ENCODE measurements at regions not wholly inside any gene's neighbourhood (a gene's known extent, or its start where the extent isn't known, plus 50 kb on each side); places are given as distances from the start of the nearest gene placed in this dataset.

DNA sequence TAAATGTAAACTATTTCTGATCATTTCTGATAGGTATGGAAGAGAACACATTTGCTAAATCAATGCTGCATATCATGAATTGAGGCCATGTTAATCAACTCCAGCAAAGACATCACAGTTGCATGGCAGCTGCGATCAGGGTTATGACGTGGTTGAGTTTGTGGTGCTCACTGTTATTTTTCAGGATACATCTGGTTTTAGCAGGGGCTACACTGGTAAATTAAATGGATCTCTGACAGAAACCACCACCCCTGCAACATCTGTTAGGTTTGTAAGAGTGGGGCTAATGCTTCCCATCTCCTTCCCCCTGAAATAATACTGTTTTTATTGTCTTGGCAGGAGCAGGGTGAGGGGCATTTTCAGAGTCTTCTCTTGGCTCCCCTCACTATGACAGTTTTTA is 444.4 kb upstream of the ZNF507 start:
- Histone ChIP-seq H3K9me1 (ENCODE audit: control insufficient read depth, extremely low read depth, insufficient read depth, low read length) (no peaks in the 10 kb centered on the region), H3K36me3 (ENCODE audit: control insufficient read depth in 2 of 2, extremely low read depth in 1 of 2, insufficient read depth in 2 of 2, low read length in 2 of 2) (no peaks in the 10 kb centered on the region), H3K4me3 (ENCODE audit: control insufficient read depth in 2 of 3, extremely low read depth in 1 of 3, insufficient read depth in 2 of 3, low read depth in 1 of 3, low read length in 3 of 3) (no peak overlapping the region), H2AFZ (ENCODE audit: control insufficient read depth, low read length) (no peak overlapping the region), H3K27ac (ENCODE audit: control insufficient read depth, insufficient read depth, low read length) (no peak overlapping the region), H3K4me1 (ENCODE audit: control insufficient read depth, extremely low read depth, insufficient read depth, low read length) (no peaks in the 10 kb centered on the region), H3K9ac (ENCODE audit: control insufficient read depth, extremely low read depth, insufficient read depth, low read length) (no peak overlapping the region), H3K9me3 (ENCODE audit: control insufficient read depth, low read depth, low read length) (peaks cover under 1% of the 10 kb centered on the region), H3K79me2 (ENCODE audit: control insufficient read depth, insufficient read depth, low read length) (no peaks in the 10 kb centered on the region), H3K4me2 (ENCODE audit: control insufficient read depth, extremely low read depth, insufficient read depth, low read depth, low read length) (no peak overlapping the region), H4K20me1 (ENCODE audit: control insufficient read depth, extremely low read depth, insufficient read depth, low read length) (no peaks in the 10 kb centered on the region), H3K27me3 (ENCODE audit: control insufficient read depth, extremely low read depth, insufficient read depth, low read length) (no peaks in the 10 kb centered on the region)
- FAIRE-seq (no peak), DNase-seq (ENCODE audit: low read depth, low spot score) (no peak)
- dilution Hi-C loops (cut with MboI; ENCODE audit: extremely low pct_ligation_motif_present, low sequenced_read_pairs) = no loop called here
- TF ChIP-seq, protein P1, sequence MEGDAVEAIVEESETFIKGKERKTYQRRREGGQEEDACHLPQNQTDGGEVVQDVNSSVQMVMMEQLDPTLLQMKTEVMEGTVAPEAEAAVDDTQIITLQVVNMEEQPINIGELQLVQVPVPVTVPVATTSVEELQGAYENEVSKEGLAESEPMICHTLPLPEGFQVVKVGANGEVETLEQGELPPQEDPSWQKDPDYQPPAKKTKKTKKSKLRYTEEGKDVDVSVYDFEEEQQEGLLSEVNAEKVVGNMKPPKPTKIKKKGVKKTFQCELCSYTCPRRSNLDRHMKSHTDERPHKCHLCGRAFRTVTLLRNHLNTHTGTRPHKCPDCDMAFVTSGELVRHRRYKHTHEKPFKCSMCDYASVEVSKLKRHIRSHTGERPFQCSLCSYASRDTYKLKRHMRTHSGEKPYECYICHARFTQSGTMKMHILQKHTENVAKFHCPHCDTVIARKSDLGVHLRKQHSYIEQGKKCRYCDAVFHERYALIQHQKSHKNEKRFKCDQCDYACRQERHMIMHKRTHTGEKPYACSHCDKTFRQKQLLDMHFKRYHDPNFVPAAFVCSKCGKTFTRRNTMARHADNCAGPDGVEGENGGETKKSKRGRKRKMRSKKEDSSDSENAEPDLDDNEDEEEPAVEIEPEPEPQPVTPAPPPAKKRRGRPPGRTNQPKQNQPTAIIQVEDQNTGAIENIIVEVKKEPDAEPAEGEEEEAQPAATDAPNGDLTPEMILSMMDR (optimal IDR thresholded peaks at IDR 0.05 in 1 of 3, IDR thresholded peaks at IDR 0.05 in 1 of 3, conservative IDR thresholded peaks at IDR 0.05 in 1 of 3; ENCODE audit: extremely low read depth in 1 of 3, insufficient read depth in 2 of 3, low read length in 3 of 3) = no peak
- TF ChIP-seq EZH2 (IDR thresholded peaks at IDR 0.05; ENCODE audit: low read length) = no peak

DNA sequence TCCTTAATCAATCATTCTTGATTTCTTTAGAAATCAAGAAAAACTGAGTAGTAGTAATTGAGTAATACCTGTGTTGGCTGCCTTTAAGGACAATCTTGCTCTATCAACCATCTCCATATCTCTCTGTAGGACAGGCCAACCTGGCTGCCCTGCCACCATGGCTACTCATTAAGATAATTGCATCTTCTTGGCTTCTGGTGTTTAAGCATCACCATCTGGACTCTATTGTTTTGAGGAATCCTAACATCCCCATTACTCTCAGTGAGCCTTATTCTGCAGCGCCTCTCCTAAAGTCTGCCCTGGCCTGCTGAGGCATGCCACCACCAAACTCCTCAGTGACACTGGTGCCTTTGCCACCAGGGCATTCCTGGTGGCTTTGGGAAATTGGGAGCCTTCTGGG is 442.6 kb upstream of the ZNF507 start:
- H3K9ac ChIP-seq (ENCODE audit: control insufficient read depth, extremely low read depth, insufficient read depth, low read length) = no peak overlapping the region
- no peaks in the 10 kb centered on the region for H3K9me1 ChIP-seq (ENCODE audit: control insufficient read depth, extremely low read depth, insufficient read depth, low read length)
- H3K4me2 ChIP-seq (ENCODE audit: control insufficient read depth, extremely low read depth, insufficient read depth, low read depth, low read length) = no peak overlapping the region
- no peak overlapping the region for H2AFZ ChIP-seq (ENCODE audit: control insufficient read depth, low read length)
- H3K79me2 ChIP-seq (ENCODE audit: control insufficient read depth, insufficient read depth, low read length) = no peaks in the 10 kb centered on the region
- no peaks in the 10 kb centered on the region for H3K36me3 ChIP-seq (ENCODE audit: control insufficient read depth in 2 of 2, extremely low read depth in 1 of 2, insufficient read depth in 2 of 2, low read length in 2 of 2)
- FAIRE-seq (no peak), DNase-seq (ENCODE audit: low read depth, low spot score) (no peak)
- no peak overlapping the region for H3K4me3 ChIP-seq (ENCODE audit: control insufficient read depth in 2 of 3, extremely low read depth in 1 of 3, insufficient read depth in 2 of 3, low read depth in 1 of 3, low read length in 3 of 3)
- no peaks in the 10 kb centered on the region for H3K27me3 ChIP-seq (ENCODE audit: control insufficient read depth, extremely low read depth, insufficient read depth, low read length)
- H4K20me1 ChIP-seq (ENCODE audit: control insufficient read depth, extremely low read depth, insufficient read depth, low read length) = no peaks in the 10 kb centered on the region
- H3K27ac ChIP-seq (ENCODE audit: control insufficient read depth, insufficient read depth, low read length) = no peak overlapping the region
- TF ChIP-seq, protein P1 (optimal IDR thresholded peaks at IDR 0.05 in 1 of 3, IDR thresholded peaks at IDR 0.05 in 1 of 3, conservative IDR thresholded peaks at IDR 0.05 in 1 of 3; ENCODE audit: extremely low read depth in 1 of 3, insufficient read depth in 2 of 3, low read length in 3 of 3) = no peak
- no peak for TF ChIP-seq EZH2 (IDR thresholded peaks at IDR 0.05; ENCODE audit: low read length)
- H3K4me1 ChIP-seq (ENCODE audit: control insufficient read depth, extremely low read depth, insufficient read depth, low read length) = no peaks in the 10 kb centered on the region
- dilution Hi-C loops (cut with MboI; ENCODE audit: extremely low pct_ligation_motif_present, low sequenced_read_pairs) = no loop called here
- H3K9me3 ChIP-seq (ENCODE audit: control insufficient read depth, low read depth, low read length) = no peaks in the 10 kb centered on the region

Measured in keratinocyte (primary cell).